ENCODE measurements at regions not wholly inside any gene's neighbourhood (a gene's known extent, or its start where the extent isn't known, plus 50 kb on each side); places are given as distances from the start of the nearest gene placed in this dataset.
A peak's percentile ranks its signal among the peaks of the same experiment; 100 is the strongest.

DNA sequence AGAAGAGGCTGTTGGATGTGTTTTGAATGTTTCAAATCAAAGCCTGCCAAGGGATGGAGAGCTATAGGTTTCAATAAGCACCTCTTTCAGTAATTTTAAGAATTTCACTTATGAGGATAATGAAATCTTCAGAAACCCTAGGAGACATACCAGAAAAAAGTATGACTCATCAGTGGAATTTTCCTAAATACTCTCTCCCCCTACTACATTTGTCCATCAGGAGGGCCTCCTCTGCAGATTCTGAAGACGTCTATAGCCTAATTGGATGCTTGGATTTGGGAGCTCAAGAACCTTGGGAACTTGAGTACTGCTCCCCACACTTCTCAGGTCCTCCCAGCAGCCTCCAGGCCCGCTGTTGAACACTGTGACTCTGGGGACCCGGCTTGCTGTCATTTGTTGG lies 374.3 kb downstream of the SLC4A3 start:
- FAIRE-seq, result peak; percentile 88

DNA sequence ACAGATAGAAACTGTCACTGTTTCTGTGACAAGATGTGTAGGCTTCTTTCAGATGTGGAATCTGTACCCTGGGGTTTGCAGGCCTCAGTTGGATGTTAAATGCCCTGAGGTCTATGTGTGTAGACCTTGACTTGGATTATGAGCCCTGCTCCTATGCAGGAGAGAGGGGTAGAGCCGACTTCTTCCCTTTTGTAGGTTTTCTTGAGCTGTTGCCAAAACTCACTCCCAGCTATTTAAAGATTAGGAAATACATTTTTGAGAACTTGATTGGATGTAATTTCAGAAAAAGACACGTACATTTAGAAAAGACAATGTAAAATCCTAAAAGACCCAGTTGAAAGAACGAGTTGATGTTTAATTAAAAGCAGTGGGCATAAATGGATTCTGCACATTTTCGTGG lies 374.8 kb downstream of the SLC4A3 start:
- peak; percentile 51 for FAIRE-seq

DNA sequence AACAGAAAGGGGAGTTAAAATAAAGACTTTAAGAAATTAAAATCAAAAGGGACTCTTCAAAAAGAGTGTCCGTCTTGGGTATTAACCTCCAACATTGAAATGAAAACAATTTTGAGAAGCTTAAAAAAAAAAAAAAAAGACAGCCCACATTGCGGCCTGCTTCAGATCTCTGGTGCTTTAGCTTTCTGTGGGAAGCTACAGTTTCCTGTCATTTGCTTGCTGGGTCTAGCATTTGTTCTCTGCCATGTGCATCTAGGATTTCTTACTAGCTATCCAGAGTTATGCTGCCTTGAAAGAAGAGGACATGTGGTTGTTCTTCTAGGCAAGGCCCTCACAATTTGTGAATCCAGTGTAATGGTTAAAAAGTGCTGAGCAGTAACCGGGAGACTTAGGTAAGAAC lies 375.3 kb downstream of the SLC4A3 start:
- no peak for FAIRE-seq

DNA sequence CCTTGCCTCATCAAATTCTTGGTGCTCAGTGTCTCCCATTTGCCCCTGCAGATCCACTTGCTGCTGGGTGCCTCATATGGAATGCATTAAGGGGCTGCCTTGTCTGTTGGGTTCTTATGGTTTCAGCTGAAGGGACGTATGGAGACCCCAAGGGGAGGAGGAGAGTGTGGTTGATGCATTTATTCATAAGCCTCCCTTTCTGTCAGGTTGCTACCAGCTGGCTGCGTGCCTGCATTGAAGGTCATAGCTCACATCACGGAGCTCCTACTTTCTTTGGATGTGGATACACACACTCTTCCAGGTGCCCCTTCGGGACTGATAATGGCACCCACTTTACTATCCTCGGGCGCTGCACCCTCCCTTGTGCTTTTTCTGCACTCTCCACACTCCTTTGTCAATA lies 377.9 kb downstream of the SLC4A3 start:
- no peak for FAIRE-seq

DNA sequence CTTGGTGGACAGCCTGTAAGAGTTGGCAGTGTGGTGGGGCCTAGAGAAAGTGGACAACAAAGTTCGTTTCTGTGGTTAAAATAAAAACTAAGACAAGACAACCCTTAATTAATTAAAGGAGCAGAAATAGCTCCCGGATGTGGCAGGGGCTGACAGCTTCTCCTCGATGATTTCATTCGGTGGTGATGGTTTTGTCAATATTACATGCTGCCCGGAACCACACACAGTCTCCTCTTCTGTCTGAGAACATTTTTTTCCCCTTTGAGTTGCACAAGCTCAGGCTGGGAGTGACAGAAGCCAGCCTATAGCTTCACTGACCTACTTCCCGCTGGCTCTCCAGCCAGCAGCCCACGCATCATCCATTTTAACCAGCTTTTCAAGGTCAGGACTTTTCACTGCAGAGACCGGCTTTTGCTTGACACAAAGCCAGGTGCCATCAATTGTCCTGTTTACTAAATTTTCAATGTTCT lies 378.8 kb downstream of the SLC4A3 start:
- FAIRE-seq, result no peak

DNA sequence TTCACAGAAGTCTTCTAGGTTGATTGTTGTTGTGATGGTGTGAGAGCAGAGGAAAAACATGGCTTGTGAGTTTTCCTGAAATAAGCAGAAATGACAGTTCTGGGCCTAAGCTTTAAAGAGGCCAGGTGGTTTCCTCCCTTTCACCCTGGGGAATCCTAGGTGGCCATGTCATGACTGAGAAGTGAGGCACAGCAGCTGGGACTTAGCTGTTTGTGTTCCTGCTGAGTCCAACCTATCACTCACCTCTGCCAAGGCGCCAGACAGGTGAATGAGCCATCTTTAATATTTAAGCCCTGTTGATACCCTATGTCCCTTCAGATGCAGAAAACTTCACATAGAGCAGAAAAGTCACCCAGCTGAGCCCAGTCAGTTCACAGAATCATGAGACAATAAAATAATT lies 384.4 kb downstream of the SLC4A3 start:
- no peak for FAIRE-seq

DNA sequence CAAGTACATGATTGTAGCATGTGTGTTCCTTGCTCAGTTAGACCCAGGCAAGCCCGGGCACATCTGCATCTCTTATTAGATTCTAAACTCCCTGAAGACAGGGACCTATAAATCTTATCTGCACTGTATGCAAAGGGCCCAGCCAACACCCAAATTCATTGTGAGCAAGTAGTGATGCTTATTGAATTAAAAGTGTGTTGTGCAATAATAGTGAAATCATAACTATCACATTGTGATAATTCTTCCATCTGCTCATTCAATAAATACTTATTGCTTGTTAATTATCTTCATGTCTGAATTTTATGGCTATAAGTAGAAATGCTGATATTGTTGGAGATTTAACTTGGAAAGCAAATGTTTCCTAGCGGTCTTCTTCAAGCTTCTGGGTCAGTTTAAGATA lies 387.5 kb downstream of the SLC4A3 start:
- no peak for FAIRE-seq

DNA sequence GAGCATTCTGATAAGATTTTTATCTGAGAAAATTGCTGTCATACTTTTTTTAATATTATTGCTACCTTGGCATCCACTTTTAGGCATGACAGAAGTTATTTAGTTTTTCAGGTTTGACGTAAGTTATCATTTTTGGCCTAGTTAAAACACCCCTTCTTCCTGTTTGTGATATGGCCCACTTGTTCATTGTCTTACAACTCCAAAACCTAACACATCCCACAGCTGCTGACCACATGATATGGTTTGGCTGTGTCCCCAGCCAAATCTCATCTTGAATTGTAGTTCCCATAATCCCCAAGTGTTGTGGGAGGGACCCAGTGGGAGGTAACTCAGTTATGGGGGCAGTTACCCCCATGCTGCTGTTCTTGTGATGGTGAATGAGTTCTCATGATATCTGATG lies 388.1 kb downstream of the SLC4A3 start:
- no peak for FAIRE-seq

DNA sequence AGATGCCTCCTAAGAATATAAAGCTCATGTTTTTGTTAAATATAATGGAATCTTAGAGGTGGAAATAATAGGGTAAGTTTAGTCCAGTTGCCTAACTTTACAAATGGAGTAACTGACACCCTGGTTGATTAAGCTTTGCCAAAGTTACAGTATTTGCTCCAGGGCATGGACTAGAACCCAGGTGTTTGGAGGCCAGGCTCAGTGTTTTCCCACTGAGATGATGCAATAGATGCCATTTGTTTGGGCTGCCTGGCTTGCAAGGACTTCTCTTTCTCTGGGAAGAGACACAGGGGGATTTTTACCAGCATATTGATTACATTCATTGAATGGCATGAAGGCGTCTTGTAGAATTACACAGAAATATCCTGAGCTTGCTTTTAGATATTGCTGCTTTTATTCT lies 397.8 kb downstream of the SLC4A3 start:
- FAIRE-seq, result no peak

DNA sequence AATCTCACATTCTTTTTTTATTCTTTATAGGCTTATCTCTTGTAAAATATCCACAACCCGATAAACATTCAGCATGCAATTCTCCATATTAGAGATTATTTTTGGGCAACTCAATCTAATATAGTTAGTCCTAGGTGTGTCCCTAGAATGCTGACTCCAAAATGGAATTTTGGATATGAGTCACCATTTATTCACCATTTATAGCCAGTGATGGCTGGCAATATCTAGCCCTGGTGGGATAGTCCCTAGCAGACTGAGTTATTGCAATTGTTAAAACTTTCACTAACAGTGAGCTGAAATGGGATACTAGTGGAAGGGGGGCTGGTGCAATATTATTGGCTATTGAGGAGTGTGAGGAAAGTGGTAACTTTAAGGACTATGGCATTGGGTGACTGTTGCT lies 401.6 kb downstream of the SLC4A3 start:
- FAIRE-seq, result no peak

DNA sequence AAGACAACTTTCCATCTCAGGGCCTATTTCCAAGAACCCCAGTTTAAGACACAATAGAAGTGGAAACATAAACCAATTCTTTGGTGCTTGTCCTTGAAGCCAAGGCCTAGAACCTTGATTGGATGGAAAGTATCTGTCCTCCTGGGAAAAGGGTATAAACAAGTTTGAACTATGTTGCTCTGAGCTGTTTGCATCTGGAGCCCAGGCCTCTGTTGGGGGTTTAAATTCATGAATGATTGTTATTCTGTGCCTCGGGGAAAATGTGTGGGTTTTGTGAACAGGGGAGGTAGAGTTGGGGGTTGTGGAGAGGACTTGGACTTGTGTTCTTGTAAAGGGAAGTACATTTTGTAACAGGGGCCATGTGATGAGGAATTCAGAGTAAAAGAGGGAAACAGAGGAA lies 406.1 kb downstream of the SLC4A3 start:
- FAIRE-seq, result no peak

DNA sequence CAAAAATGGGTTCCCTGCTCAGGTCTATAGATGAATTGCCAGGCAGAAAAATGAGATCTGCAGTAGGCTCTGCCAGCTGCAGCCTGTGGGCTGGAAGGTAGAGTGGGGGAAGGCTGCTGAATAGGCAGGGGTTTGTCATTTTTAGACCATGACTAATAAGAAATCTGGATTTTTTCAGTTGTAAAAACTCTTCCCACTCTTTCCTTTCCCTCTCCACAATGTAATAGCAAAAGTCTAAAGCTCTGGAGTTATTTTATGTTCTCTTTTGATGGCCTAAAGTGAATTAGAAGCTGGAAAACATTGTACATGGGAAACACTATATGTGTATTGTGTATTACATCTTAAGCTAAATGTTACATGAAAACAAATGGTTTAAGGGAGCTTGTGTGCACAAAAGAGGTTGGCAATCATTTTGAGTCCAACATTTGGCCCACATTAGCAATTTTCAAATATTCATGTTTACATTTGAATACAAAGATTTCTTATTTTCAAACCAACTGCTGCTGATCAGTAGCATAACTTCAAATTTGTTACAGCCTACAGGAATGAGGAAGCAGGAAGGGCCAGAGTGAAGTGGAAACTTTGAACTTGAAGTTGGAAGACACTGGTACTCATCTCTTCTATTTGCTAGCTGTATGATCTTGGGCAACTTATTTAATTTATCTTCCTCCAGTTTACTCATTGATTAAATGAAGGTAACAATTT lies 407.1 kb downstream of the SLC4A3 start:
- FAIRE-seq, result no peak

DNA sequence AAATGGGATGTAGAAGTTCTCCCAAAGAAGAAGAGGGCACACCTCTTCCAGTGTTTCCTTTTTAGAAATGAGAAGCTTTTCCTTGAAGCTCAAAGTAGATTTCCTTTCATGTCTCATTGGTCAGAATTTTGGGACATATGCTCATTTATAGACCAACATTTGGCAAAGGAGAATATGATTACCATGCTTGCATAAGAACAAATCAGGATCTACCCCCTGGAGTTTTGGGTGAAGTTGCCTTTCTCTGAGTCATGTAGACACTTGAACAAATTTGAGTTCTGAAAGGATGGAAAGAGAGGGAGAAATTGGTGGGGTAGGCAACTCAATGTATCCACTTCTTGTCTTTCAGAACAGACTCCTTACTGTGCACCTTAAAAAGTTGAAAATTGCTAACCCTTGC lies 409.0 kb downstream of the SLC4A3 start:
- no peak for FAIRE-seq

DNA sequence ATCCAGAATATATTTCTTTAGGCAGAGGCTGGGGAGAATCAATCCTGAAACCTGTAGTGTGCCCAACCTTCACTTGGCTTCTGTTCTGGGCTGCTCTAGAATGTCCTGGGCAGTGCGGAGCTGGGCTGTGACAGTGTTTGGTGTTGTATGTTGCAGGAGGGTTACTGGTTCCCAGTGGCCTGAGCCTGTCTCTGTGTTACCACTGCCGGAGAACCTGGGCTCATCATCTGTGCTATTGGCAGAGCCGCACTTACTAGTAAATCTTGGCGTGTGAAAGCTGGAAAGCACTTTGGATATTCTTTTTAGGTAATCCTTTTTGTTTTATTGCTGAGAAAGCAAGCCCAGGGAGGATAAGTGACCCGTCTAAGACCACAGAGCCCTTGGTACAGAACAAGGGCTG lies 412.9 kb downstream of the SLC4A3 start:
- no peak for FAIRE-seq

DNA sequence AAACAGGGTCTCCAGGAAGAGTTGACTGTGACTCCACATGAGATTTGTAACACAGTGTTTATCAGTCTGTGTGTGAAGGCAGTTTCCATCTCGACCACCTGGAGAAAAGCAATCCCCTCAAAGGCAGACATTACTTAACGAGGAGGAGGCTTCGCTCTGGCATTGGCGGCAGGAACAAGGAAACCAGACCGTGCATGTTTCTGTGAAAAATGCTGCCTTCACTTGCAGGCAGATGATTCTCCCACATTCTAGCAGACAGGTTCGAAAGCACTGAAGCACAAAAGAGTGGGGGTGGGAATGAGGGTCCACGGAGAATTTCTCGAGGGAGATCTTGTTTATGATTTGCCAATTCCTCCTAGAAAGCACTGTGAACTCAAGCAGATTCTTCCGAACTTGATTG lies 414.0 kb downstream of the SLC4A3 start:
- no peak for FAIRE-seq

DNA sequence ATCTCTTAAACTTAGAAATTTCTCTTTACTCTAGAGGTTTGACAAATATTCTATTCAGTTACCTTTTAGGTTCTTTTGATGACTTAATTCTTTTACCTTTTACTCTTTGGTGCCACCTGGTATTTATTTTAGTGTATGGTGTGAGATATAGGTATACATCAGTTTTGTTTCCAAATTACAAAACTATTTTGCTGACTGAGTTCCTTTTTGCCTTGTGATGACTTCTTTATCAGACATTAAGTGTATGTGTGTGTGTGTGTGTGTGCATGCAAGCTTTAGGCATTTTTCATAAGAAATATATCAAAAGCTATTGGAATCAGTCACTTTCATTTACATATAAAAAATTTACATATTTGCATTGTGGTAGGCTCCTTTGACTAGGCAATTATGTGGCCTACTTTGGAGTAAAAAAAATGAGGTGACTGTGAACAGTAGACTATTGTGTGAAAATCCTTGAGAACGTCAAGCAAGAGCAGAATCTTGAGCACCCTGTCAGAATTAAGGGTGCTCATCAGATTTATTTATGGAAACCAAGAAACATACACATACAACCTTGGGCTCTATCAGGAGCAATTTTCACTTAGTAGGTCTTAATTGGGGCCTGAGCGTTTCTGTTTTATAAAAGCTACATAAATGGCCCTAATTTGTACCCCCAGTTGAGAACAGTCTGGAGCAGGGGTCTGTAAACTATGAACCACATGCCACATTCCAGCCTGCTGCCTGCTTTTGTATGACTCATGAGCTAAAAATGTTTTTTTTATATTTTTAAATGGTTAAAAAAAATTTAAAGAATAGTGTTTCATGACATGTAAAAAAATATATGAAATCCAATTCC lies 415.9 kb downstream of the SLC4A3 start:
- no peak for FAIRE-seq

DNA sequence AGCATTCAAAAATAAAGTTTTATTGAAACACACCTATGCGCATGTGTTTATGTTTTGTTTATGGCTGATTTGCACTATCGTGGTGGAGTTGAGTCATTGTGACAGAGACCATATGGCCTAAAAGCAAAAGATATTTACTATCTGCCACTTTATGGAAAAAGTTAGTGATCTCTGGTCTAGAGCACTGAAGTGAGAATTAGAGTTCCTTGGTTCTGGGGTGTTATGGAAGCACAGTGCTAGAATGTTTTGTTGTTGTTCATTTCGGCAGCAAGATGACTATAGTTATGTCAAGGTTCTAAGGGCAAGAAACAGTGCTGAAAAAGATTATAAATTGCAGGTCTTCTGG lies 416.5 kb downstream of the SLC4A3 start:
- no peak for FAIRE-seq

DNA sequence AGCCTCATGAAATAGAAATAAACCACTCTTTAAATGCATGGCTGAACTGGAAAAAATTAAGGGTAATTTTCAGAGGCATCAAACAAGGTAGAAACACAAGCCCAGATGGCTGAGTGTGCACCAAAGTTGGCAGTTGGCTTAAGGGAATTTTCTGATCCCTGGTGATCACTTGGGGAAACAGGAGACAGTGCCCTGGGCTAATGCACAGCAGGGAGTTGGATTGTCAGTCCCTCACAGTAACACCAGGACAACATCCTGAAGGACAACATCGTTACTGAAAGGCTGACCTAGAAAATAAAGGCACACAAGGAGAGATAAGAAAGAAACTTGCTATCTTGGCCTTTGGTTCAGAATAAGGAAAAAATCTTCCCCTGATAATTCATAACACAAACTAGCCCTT lies 417.0 kb downstream of the SLC4A3 start:
- no peak for FAIRE-seq

DNA sequence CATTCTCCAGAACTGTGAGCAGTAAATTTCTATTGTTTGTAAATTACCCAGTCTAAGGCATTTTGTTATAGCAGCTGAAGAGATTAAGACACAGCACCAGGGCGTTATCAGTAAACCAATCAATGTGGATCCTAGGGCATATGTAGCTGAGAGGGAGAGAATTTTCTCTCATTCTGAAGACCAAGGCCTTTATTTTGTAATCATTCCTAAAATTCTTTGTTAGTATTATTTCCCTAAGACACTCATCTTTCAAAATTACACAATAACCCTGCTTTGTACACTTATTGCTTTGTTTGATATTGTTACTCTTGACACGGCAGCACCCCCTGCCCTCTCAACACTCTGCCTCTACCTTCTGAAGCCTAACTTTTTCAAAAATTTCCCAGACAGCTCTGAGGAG lies 419.1 kb downstream of the SLC4A3 start:
- FAIRE-seq, result no peak

DNA sequence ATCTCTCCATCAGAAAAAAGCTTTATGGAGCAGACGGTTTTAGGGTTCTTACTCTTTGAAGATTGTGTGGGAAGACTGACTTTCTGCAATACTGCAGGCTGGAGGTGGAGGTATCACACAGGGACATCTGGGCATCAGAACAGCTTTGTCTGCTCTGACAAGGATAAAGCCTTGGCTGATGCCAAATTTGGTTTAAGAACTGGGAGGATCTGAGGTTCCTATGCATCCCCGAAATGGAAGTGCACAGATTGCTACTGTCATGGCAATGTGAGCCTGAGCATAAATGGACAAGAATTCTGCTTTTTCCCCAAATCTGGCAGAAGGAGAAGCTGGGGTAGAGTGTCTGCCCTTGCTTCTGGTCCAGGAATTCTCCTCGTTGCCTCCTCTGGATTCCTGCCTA lies 424.3 kb downstream of the SLC4A3 start:
- no peak for FAIRE-seq

DNA sequence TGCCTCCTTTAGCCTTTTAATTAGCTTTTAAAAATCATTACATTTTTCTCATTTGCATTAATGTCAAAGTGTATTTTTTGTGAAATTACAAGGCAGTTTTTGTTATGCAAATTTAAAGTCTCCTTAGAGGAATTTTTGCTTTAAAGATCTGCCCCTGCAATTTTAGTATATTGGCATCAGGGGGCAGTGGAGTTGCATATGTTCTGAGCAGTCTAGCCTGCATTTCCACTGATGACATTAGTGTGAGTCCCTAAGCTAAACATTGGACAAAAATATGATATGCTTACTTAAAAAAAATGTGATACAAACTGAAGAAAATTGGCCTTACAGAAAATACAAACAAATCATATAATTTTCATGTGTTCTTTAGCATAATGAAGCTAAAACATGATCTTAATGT lies 426.5 kb downstream of the SLC4A3 start:
- no peak for FAIRE-seq

DNA sequence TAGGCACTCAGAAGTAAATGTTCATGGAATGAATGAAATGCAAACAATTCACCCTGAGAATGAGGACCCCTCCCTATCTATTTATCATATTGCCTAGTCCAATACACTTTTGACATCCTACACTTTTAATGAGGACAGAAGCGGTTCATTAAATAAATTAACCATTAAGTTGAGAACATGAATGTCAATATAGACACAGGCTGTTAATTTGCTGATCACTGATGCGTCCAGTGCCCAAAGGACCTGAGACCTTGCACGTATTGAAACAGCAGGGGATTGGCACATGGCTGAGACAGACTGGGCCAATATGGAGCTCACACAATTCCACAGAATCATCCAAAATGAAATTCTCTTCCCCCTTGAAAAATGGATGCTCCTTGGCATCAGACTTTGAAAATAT lies 430.0 kb downstream of the SLC4A3 start:
- no peak for FAIRE-seq

DNA sequence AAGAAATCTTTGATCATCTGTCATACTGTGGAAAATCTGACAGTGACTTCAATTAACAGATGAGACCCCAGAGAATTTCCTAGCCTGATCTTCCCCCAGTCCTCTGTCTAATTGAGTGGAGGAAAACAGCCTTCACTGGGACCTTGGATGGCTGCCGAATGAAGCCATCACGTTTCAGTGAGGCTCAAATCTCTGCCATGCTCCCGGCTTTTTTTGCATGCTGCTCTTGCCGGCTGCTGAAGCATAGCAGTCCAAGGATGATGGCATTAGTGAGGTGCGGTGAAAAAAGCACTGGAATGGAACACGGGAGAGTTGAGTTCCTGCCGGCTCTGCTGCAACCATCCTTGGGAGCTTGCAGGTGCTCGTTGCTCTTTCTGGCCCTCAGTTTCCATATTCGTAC lies 430.5 kb downstream of the SLC4A3 start:
- FAIRE-seq, result no peak

DNA sequence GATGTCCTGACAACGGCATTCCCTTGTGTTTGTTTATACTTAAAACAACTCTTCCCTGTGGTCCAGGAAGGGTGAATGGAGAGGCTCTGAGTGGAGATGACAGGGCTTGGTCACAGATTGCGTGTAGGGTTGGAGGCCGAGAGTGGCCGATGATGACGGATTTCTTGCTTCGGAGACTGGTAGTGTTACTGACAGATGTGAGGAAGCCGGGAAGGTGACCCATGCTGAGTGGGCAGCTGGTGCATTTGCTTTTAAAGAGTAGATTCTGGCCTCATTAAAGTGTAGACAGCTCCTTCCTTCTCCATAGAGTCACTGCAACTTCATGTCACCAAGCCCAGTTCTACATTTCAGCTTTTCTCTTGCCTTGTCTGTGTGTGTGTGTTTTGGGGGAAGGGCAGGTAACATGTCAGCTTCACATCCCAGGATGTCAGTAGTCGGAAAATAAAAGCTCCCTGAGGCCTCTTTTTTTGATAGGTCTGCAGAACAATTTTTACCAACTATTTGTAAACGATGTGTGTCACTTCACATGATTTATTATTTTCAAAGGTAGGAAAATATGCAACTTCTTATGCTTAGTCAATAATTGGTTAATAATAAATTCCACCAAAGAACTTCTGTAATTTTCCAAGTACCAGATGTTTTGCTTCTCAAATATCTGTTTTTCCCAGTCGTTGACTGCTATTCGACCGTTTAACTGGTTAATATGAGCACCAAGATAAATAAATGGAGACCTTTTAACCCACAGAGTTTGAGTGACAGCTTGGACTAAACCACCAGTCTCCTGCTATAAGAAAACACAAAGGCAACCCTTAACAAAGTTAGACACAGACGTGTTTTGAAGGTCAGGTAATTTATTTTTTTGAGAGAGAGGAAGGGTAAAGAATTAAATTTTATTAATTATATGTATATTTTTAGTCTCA lies 436.9 kb downstream of the SLC4A3 start:
- no peak for FAIRE-seq
